ENCODE measurements at regions not wholly inside any gene's neighbourhood (a gene's known extent, or its start where the extent isn't known, plus 50 kb on each side); places are given as distances from the start of the nearest gene placed in this dataset.

DNA sequence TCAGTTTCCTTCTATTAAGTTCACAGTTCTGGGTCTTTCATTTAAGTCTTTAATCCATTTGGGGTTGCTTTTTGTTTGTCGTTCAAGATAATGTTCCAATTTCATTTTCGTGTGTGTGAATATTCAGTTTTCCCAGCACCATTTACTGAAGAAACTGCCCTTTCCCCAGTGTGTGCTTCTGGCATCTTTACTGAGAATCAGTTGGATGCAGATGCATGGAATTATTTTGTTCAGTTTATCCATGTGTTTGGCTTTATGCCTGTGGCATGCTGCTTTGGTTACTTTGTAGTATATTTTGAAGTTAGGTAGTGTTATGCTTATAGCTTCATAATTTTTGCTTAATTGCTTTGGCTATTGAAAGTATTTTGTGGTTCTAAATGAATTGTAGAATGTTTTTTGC lies 163.8 kb upstream of the HDX start:
- TF ChIP-seq, protein P1, sequence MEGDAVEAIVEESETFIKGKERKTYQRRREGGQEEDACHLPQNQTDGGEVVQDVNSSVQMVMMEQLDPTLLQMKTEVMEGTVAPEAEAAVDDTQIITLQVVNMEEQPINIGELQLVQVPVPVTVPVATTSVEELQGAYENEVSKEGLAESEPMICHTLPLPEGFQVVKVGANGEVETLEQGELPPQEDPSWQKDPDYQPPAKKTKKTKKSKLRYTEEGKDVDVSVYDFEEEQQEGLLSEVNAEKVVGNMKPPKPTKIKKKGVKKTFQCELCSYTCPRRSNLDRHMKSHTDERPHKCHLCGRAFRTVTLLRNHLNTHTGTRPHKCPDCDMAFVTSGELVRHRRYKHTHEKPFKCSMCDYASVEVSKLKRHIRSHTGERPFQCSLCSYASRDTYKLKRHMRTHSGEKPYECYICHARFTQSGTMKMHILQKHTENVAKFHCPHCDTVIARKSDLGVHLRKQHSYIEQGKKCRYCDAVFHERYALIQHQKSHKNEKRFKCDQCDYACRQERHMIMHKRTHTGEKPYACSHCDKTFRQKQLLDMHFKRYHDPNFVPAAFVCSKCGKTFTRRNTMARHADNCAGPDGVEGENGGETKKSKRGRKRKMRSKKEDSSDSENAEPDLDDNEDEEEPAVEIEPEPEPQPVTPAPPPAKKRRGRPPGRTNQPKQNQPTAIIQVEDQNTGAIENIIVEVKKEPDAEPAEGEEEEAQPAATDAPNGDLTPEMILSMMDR (IDR thresholded peaks at IDR 0.05): no peak
- TF ChIP-seq POLR2A (IDR thresholded peaks at IDR 0.05): no peak
